ENCODE measurements at regions not wholly inside any gene's neighbourhood (a gene's known extent, or its start where the extent isn't known, plus 50 kb on each side); places are given as distances from the start of the nearest gene placed in this dataset.

GRCh38 chr11:129313541-129314297 is 61.9 kb upstream of the BARX2 start:
- H3K27ac ChIP-seq (ENCODE audit: low read depth, low read length) = no peak overlapping the region
- H3K4me1 ChIP-seq (ENCODE audit: control insufficient read depth, low read length) = peaks cover 6% of the 10 kb centered on the region
- no peaks in the 10 kb centered on the region for H3K9me3 ChIP-seq (ENCODE audit: control insufficient read depth, insufficient read depth, low read length)
- H3K27me3 ChIP-seq (ENCODE audit: control insufficient read depth, low read length) = no peaks in the 10 kb centered on the region
- H3K79me2 ChIP-seq (ENCODE audit: control insufficient read depth, low read length) = no peaks in the 10 kb centered on the region
- TF ChIP-seq EZH2phosphoT487 (IDR thresholded peaks at IDR 0.05; ENCODE audit: borderline replicate concordance, low read length) (no peak), CTCF (IDR thresholded peaks at IDR 0.05; ENCODE audit: low read depth, low read length, poor library complexity, severe bottlenecking) (no peak)
- no peak overlapping the region for H3K4me3 ChIP-seq (ENCODE audit: low read length)
- H4K20me1 ChIP-seq (ENCODE audit: control insufficient read depth, insufficient read depth, low read depth, low read length) = no peaks in the 10 kb centered on the region
- no peaks in the 10 kb centered on the region for H3F3A ChIP-seq (ENCODE audit: control insufficient read depth, insufficient read depth)
- no peaks in the 10 kb centered on the region for H3K36me3 ChIP-seq (ENCODE audit: control insufficient read depth, low read length)
- H3K4me2 ChIP-seq (ENCODE audit: low read length) = no peak overlapping the region
- H3K9me2 ChIP-seq (replicated peaks; ENCODE audit: control insufficient read depth, low read length) = no peaks in the 10 kb centered on the region

- Histone ChIP-seq H3K4me2 (ENCODE audit: low read length) (no peak overlapping the region), H3K4me3 (ENCODE audit: low read length) (no peak overlapping the region)
- no peak for TF ChIP-seq CTCF (IDR thresholded peaks at IDR 0.05; ENCODE audit: low read depth, low read length, poor library complexity, severe bottlenecking)
- TF ChIP-seq EZH2phosphoT487 (IDR thresholded peaks at IDR 0.05; ENCODE audit: borderline replicate concordance, low read length) = no peak
Observed at GRCh38 chr11:129312730-129313503, 62.7 kb upstream of the BARX2 start.

GRCh38 chr11:129308241-129308865 is 67.3 kb upstream of the BARX2 start:
- H3K27me3 ChIP-seq (ENCODE audit: control insufficient read depth, low read length) = no peaks in the 10 kb centered on the region
- no peak for TF ChIP-seq EZH2phosphoT487 (IDR thresholded peaks at IDR 0.05; ENCODE audit: borderline replicate concordance, low read length)
- no peak for TF ChIP-seq CTCF (IDR thresholded peaks at IDR 0.05; ENCODE audit: low read depth, low read length, poor library complexity, severe bottlenecking)
- no peaks in the 10 kb centered on the region for H3K4me1 ChIP-seq (ENCODE audit: control insufficient read depth, low read length)
- H3K4me3 ChIP-seq (ENCODE audit: low read length) = no peak overlapping the region
- H3K9me2 ChIP-seq (replicated peaks; ENCODE audit: control insufficient read depth, low read length) = no peaks in the 10 kb centered on the region
- H3K27ac ChIP-seq (ENCODE audit: low read depth, low read length) = no peak overlapping the region
- no peaks in the 10 kb centered on the region for H4K20me1 ChIP-seq (ENCODE audit: control insufficient read depth, insufficient read depth, low read depth, low read length)
- H3K9me3 ChIP-seq (ENCODE audit: control insufficient read depth, insufficient read depth, low read length) = no peaks in the 10 kb centered on the region
- no peaks in the 10 kb centered on the region for H3K79me2 ChIP-seq (ENCODE audit: control insufficient read depth, low read length)
- no peaks in the 10 kb centered on the region for H3K36me3 ChIP-seq (ENCODE audit: control insufficient read depth, low read length)
- H3K4me2 ChIP-seq (ENCODE audit: low read length) = no peak overlapping the region
- no peaks in the 10 kb centered on the region for H3F3A ChIP-seq (ENCODE audit: control insufficient read depth, insufficient read depth)

More at GRCh38 chr11:129312730-129313503, 62.7 kb upstream of the BARX2 start:
- H3K4me1 ChIP-seq (ENCODE audit: control insufficient read depth, low read length) = peaks cover 6% of the 10 kb centered on the region
- no peaks in the 10 kb centered on the region for H3K27me3 ChIP-seq (ENCODE audit: control insufficient read depth, low read length)
- H3K9me3 ChIP-seq (ENCODE audit: control insufficient read depth, insufficient read depth, low read length) = no peaks in the 10 kb centered on the region
- no peaks in the 10 kb centered on the region for H4K20me1 ChIP-seq (ENCODE audit: control insufficient read depth, insufficient read depth, low read depth, low read length)
- no peaks in the 10 kb centered on the region for H3K79me2 ChIP-seq (ENCODE audit: control insufficient read depth, low read length)
- H3K36me3 ChIP-seq (ENCODE audit: control insufficient read depth, low read length) = no peaks in the 10 kb centered on the region
- H3K9me2 ChIP-seq (replicated peaks; ENCODE audit: control insufficient read depth, low read length) = no peaks in the 10 kb centered on the region
- no peaks in the 10 kb centered on the region for H3F3A ChIP-seq (ENCODE audit: control insufficient read depth, insufficient read depth)
- H3K27ac ChIP-seq (ENCODE audit: low read depth, low read length) = no peak overlapping the region
